CD4-positive, alpha-beta T cell (primary cell): ENCODE measurements at regions not wholly inside any gene's neighbourhood (a gene's known extent, or its start where the extent isn't known, plus 50 kb on each side); places are given as distances from the start of the nearest gene placed in this dataset.
"Not testable (repeated sequence)": the region's sequence is repeated elsewhere in the genome, so short reads cannot be mapped to it uniquely, and the experiment has no call there.

Experiments used
- ATAC-seq: fragments of 200-7000 bp; cut with Tn5 transposase; one replicate; pipeline ENCODE4 v1.10.0; 2022; ENCODE audit warnings: mild to moderate bottlenecking; ENCODE audit not compliant: poor library complexity
- CTCF ChIA-PET: fragments of 350-600 bp; sonication (Branson Sonifier 250); formaldehyde crosslinking; loops from one replicate; lab custom pipeline; 2021; ENCODE audit warnings: antibody characterized with exemption, inconsistent platforms; lab: Charles Lee
- POLR2A ChIA-PET: fragments of 350-600 bp; sonication (Branson Sonifier 250); formaldehyde crosslinking; loops from one replicate; lab custom pipeline; 2021; ENCODE audit warnings: antibody characterized with exemption, inconsistent platforms; lab: Charles Lee
- DNase-seq, 14 experiments: peaks; one replicate each; pipeline ENCODE4 v3.0.0-alpha.2; 2013 to 2020; ENCODE audit warnings: mixed read lengths in 2 of 14
- H3K27ac ChIP-seq, 2 donors: one replicate each; pipeline versions ENCODE4 v1.5.1 to v1.7.0; 2013; ENCODE audit warnings: low read length in 2 of 2, low read depth in 1 of 2, mild to moderate bottlenecking in 1 of 2
- H3K27me3 ChIP-seq, 2 experiments: 1 replicate in 1 of 2; 2 replicates in 1 of 2; pipeline versions ENCODE4 v1.6.1 to v1.7.0; 2013; ENCODE audit warnings: low read length in 2 of 2, control low read depth in 1 of 2, mild to moderate bottlenecking in 1 of 2, moderate library complexity in 1 of 2; ENCODE audit not compliant: insufficient read depth in 2 of 2, control insufficient read depth in 1 of 2
- H3K36me3 ChIP-seq: one replicate; pipeline ENCODE4 v1.6.1; 2013; ENCODE audit warnings: low read length, control low read depth; ENCODE audit not compliant: insufficient read depth
- H3K4me1 ChIP-seq: one replicate; pipeline ENCODE4 v1.6.1; 2013; ENCODE audit warnings: low read length, control low read depth; ENCODE audit not compliant: insufficient read depth
- H3K4me3 ChIP-seq: one replicate; pipeline ENCODE4 v1.5.1; 2013; ENCODE audit warnings: mild to moderate bottlenecking, low read length, moderate library complexity
- H3K9me3 ChIP-seq, 2 experiments: 1 replicate in 1 of 2; 2 replicates in 1 of 2; pipeline versions ENCODE4 v1.6.1 to v1.7.0; 2013; ENCODE audit warnings: low read length in 2 of 2, mild to moderate bottlenecking in 2 of 2, control low read depth in 1 of 2, moderate library complexity in 1 of 2; ENCODE audit not compliant: control insufficient read depth in 1 of 2, insufficient read depth in 1 of 2
- H3K27ac Mint-ChIP-seq: one replicate; pipeline ENCODE4 v1.8.0; 2020; ENCODE audit warnings: mixed read lengths
- H3K27me3 Mint-ChIP-seq: one replicate; pipeline ENCODE4 v1.8.0; 2021; ENCODE audit warnings: mixed read lengths
- H3K36me3 Mint-ChIP-seq: one replicate; pipeline ENCODE4 v1.8.0; 2021; ENCODE audit warnings: low read depth, mixed read lengths
- H3K4me1 Mint-ChIP-seq: one replicate; pipeline ENCODE4 v1.8.0; 2021; ENCODE audit warnings: low read depth, mixed read lengths
- H3K4me3 Mint-ChIP-seq: one replicate; pipeline ENCODE4 v1.8.0; 2020; ENCODE audit warnings: mild to moderate bottlenecking, mixed read lengths
- H3K9me3 Mint-ChIP-seq: one replicate; pipeline ENCODE4 v1.8.0; 2020; ENCODE audit warnings: mixed read lengths
- CTCF ChIP-seq: fragments of 200-600 bp; IDR thresholded peaks from one replicate; pipeline ENCODE4 v1.8.0; 2022; ENCODE audit warnings: antibody characterized with exemption, mild to moderate bottlenecking
- intact Hi-C, 2 experiments: fragments of 100-400 bp; cut with DNase I in 1 of 2; cut with micrococcal nuclease in 1 of 2; formaldehyde crosslinking; loops; one replicate each; pipeline versions ENCODE4 v1.15.1 to v1.9.0; 2023 to 2025; cut with DNase I, micrococcal nuclease

GRCh38 chr11:87560352-87560751 is 522.6 kb downstream of the TMEM135 start:
- ATAC-seq: no peak
- no peak for DNase-seq
- Mint-ChIP-seq H3K27me3 (no peaks in the 10 kb centered on the region), H3K36me3 (no peaks in the 10 kb centered on the region), H3K9me3 (peaks cover 6% of the 10 kb centered on the region), H3K4me1 (no peaks in the 10 kb centered on the region), H3K4me3 (no peak overlapping the region), H3K27ac (no peak overlapping the region)
- CTCF ChIA-PET: no interaction called here
- intact Hi-C loops: no loop called here
- no peaks in the 10 kb centered on the region for H3K36me3 ChIP-seq
- POLR2A ChIA-PET: no interaction called here
- no peaks in the 10 kb centered on the region for H3K4me1 ChIP-seq
- H3K27ac ChIP-seq: no peak overlapping the region
- H3K9me3 ChIP-seq: peaks cover 0 to 4% of the 10 kb centered on the region in 2 experiments
- no peak for TF ChIP-seq CTCF
- H3K4me3 ChIP-seq: no peak overlapping the region
- H3K27me3 ChIP-seq: no peaks in the 10 kb centered on the region

GRCh38 chr11:87559852-87560251 is 522.1 kb downstream of the TMEM135 start:
- POLR2A ChIA-PET, H3K36me3 ChIP-seq, H3K4me3 Mint-ChIP-seq, CTCF ChIA-PET, intact Hi-C loops, H3K36me3 Mint-ChIP-seq, H3K27me3 ChIP-seq, H3K27me3 Mint-ChIP-seq, ATAC-seq, H3K9me3 Mint-ChIP-seq, H3K4me1 Mint-ChIP-seq, H3K4me3 ChIP-seq, H3K27ac ChIP-seq, H3K4me1 ChIP-seq, DNase-seq, H3K27ac Mint-ChIP-seq, H3K9me3 ChIP-seq: not testable (repeated sequence)

GRCh38 chr11:87555101-87555500 is 517.4 kb downstream of the TMEM135 start:
- Mint-ChIP-seq H3K36me3 (no peaks in the 10 kb centered on the region), H3K27ac (no peak overlapping the region), H3K27me3 (no peaks in the 10 kb centered on the region), H3K9me3 (peaks cover 19% of the 10 kb centered on the region), H3K4me1 (no peaks in the 10 kb centered on the region), H3K4me3 (no peak overlapping the region)
- H3K27me3 ChIP-seq: no peaks in the 10 kb centered on the region
- H3K9me3 ChIP-seq: peaks cover 0 to 6% of the 10 kb centered on the region in 2 experiments
- no peaks in the 10 kb centered on the region for H3K36me3 ChIP-seq
- no peak overlapping the region for H3K4me3 ChIP-seq
- TF ChIP-seq CTCF: no peak
- intact Hi-C loops: no loop called here
- CTCF ChIA-PET: no interaction called here
- POLR2A ChIA-PET: no interaction called here
- H3K27ac ChIP-seq: no peak overlapping the region
- DNase-seq (no peak), ATAC-seq (no peak)
- H3K4me1 ChIP-seq: no peaks in the 10 kb centered on the region

- H3K27ac Mint-ChIP-seq: no peak overlapping the region
- POLR2A ChIA-PET: no interaction called here
- Histone ChIP-seq H3K4me1 (no peaks in the 10 kb centered on the region), H3K27ac (no peak overlapping the region), H3K27me3 (no peaks in the 10 kb centered on the region), H3K4me3 (no peak overlapping the region), H3K36me3 (no peaks in the 10 kb centered on the region), H3K9me3 (peaks cover 5% of the 10 kb centered on the region in 2 experiments)
- CTCF ChIA-PET: no interaction called here
- H3K27me3 Mint-ChIP-seq: no peaks in the 10 kb centered on the region
- no peak for TF ChIP-seq CTCF
- no peak overlapping the region for H3K4me3 Mint-ChIP-seq
- H3K9me3 Mint-ChIP-seq: peaks cover 26% of the 10 kb centered on the region
- intact Hi-C loops: no loop called here
- no peaks in the 10 kb centered on the region for H3K4me1 Mint-ChIP-seq
- no peaks in the 10 kb centered on the region for H3K36me3 Mint-ChIP-seq
- DNase-seq (no peak), ATAC-seq (no peak)
Observed at GRCh38 chr11:87548797-87549196, 511.1 kb downstream of the TMEM135 start.
